Sigmoid colon (tissue), 4 donors: ENCODE measurements at regions not wholly inside any gene's neighbourhood (a gene's known extent, or its start where the extent isn't known, plus 50 kb on each side); places are given as distances from the start of the nearest gene placed in this dataset.

Source experiments
- EP300 ChIP-seq, 4 donors: sonication (generic); formaldehyde crosslinking; IDR thresholded peaks; one replicate each; pipeline ENCODE4 v1.6.1; 2017; ENCODE audit warnings: antibody characterized with exemption in 4 of 4
- POLR2A ChIP-seq, 2 donors: fragments of 450-650 bp; IDR thresholded peaks; one replicate each; pipeline ENCODE4 v1.6.1; 2016; ENCODE audit warnings: antibody characterized with exemption in 2 of 2, mild to moderate bottlenecking in 2 of 2, moderate library complexity in 2 of 2
- POLR2AphosphoS5 ChIP-seq, 4 donors: sonication (generic); formaldehyde crosslinking; IDR thresholded peaks; one replicate each; pipeline ENCODE4 v1.6.1; 2017; ENCODE audit warnings: antibody characterized with exemption in 4 of 4
- TF ChIP-seq, protein P1 (sequence below), 4 experiments: fragments of 450-650 bp in 3 of 4; fragments of 200-600 bp in 1 of 4; IDR thresholded peaks; one replicate each; pipeline ENCODE4 v1.5.1; 2016 to 2019; ENCODE audit warnings: antibody characterized with exemption in 4 of 4, mild to moderate bottlenecking in 3 of 4, moderate library complexity in 2 of 4

DNA sequence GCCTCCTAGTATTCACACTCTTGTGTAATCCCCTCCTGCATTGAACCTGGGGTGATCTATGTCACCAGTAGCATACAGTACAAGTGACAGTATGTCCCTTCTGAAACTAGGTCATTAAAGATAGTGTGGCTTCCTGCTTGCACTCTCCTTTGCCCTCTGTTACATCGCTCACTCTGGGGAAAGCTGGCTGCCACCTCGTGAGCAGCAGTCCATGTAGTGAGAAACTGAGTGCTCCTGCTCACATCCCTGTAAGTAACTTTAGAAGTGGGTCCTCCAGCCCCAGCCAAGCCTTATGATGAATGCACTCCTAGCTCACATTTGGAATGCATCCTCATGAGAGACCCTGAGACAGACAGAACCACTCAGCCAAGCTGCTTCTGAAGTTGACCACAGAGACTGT is 89.8 kb upstream of the TNIP3 start:
- TF ChIP-seq POLR2A (IDR thresholded peaks at IDR 0.05) (no peak), POLR2AphosphoS5 (IDR thresholded peaks at IDR 0.05) (no peak), EP300 (IDR thresholded peaks at IDR 0.05) (no peak)
- TF ChIP-seq, protein P1, sequence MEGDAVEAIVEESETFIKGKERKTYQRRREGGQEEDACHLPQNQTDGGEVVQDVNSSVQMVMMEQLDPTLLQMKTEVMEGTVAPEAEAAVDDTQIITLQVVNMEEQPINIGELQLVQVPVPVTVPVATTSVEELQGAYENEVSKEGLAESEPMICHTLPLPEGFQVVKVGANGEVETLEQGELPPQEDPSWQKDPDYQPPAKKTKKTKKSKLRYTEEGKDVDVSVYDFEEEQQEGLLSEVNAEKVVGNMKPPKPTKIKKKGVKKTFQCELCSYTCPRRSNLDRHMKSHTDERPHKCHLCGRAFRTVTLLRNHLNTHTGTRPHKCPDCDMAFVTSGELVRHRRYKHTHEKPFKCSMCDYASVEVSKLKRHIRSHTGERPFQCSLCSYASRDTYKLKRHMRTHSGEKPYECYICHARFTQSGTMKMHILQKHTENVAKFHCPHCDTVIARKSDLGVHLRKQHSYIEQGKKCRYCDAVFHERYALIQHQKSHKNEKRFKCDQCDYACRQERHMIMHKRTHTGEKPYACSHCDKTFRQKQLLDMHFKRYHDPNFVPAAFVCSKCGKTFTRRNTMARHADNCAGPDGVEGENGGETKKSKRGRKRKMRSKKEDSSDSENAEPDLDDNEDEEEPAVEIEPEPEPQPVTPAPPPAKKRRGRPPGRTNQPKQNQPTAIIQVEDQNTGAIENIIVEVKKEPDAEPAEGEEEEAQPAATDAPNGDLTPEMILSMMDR (IDR thresholded peaks at IDR 0.05): no peak
